ENCODE measurements at regions not wholly inside any gene's neighbourhood (a gene's known extent, or its start where the extent isn't known, plus 50 kb on each side); places are given as distances from the start of the nearest gene placed in this dataset.
"Not testable (repeated sequence)": the region's sequence is repeated elsewhere in the genome, so short reads cannot be mapped to it uniquely, and the experiment has no call there.

GRCh38 chr16:5918567-5919130, 821.1 kb upstream of the EEF2KMT start:
- Mint-ChIP-seq H3K9me3 (no peaks in the 10 kb centered on the region), H3K36me3 (no peaks in the 10 kb centered on the region), H3K4me1 (ENCODE audit: unreplicated experiment) (peaks cover 5% of the 10 kb centered on the region), H3K27me3 (peaks cover 40% of the 10 kb centered on the region), H3K4me3 (no peak overlapping the region), H3K27ac (no peak overlapping the region)
- TF ChIP-seq CTCF (conservative IDR thresholded peaks at IDR 0.05): no peak
- DNase-seq (ENCODE audit: extremely low spot score, unreplicated experiment): no peak

GRCh38 chr16:5917436-5918195, 820.0 kb upstream of the EEF2KMT start:
- Mint-ChIP-seq H3K9me3 (no peaks in the 10 kb centered on the region), H3K36me3 (no peaks in the 10 kb centered on the region), H3K4me3 (no peak overlapping the region), H3K4me1 (ENCODE audit: unreplicated experiment) (peaks cover 5% of the 10 kb centered on the region), H3K27me3 (peaks cover 45% of the 10 kb centered on the region), H3K27ac (no peak overlapping the region)
- TF ChIP-seq CTCF (conservative IDR thresholded peaks at IDR 0.05): no peak
- no peak for DNase-seq (ENCODE audit: extremely low spot score, unreplicated experiment)

- Mint-ChIP-seq H3K4me3 (no peak overlapping the region), H3K27ac (no peak overlapping the region), H3K9me3 (no peaks in the 10 kb centered on the region)
Measured at GRCh38 chr16:5916711-5917191, 819.2 kb upstream of the EEF2KMT start.

GRCh38 chr16:5911241-5911640, 813.6 kb upstream of the EEF2KMT start:
- Mint-ChIP-seq H3K27ac (no peak overlapping the region), H3K4me1 (ENCODE audit: unreplicated experiment) (no peaks in the 10 kb centered on the region), H3K4me3 (no peak overlapping the region), H3K27me3 (peaks cover 37% of the 10 kb centered on the region), H3K36me3 (no peaks in the 10 kb centered on the region), H3K9me3 (no peaks in the 10 kb centered on the region)
- TF ChIP-seq CTCF (conservative IDR thresholded peaks at IDR 0.05): no peak
- no peak for DNase-seq (ENCODE audit: extremely low spot score, unreplicated experiment)

More at GRCh38 chr16:5916711-5917191, 819.2 kb upstream of the EEF2KMT start:
- Mint-ChIP-seq H3K27me3 (peaks cover 50% of the 10 kb centered on the region), H3K36me3 (no peaks in the 10 kb centered on the region), H3K4me1 (ENCODE audit: unreplicated experiment) (peaks cover 5% of the 10 kb centered on the region)
- DNase-seq (ENCODE audit: extremely low spot score, unreplicated experiment): no peak
- TF ChIP-seq CTCF (conservative IDR thresholded peaks at IDR 0.05): no peak

GRCh38 chr16:5909556-5909955, 812.0 kb upstream of the EEF2KMT start:
- not testable (repeated sequence) for H3K9me3 Mint-ChIP-seq; H3K36me3 Mint-ChIP-seq; DNase-seq (ENCODE audit: extremely low spot score, unreplicated experiment); H3K4me1 Mint-ChIP-seq (ENCODE audit: unreplicated experiment); H3K27ac Mint-ChIP-seq; H3K4me3 Mint-ChIP-seq
- peaks cover 27% of the 10 kb centered on the region for H3K27me3 Mint-ChIP-seq

- H3K27ac Mint-ChIP-seq: no peak overlapping the region
- no peaks in the 10 kb centered on the region for H3K36me3 Mint-ChIP-seq
- H3K4me3 Mint-ChIP-seq: no peak overlapping the region
- H3K4me1 Mint-ChIP-seq (ENCODE audit: unreplicated experiment): no peaks in the 10 kb centered on the region
- no peak for DNase-seq (ENCODE audit: extremely low spot score, unreplicated experiment)
- peaks cover 27% of the 10 kb centered on the region for H3K27me3 Mint-ChIP-seq
- no peaks in the 10 kb centered on the region for H3K9me3 Mint-ChIP-seq
- TF ChIP-seq CTCF (conservative IDR thresholded peaks at IDR 0.05): no peak
Measured at GRCh38 chr16:5907544-5907943, 809.9 kb upstream of the EEF2KMT start.
